Amniotic stem cell (primary cell): ENCODE measurements at regions not wholly inside any gene's neighbourhood (a gene's known extent, or its start where the extent isn't known, plus 50 kb on each side); places are given as distances from the start of the nearest gene placed in this dataset.

ENCODE experiments used
- DNase-seq: peaks from one replicate; lab custom pipeline; 2025; lab: John Stamatoyannopoulos, UW

DNA sequence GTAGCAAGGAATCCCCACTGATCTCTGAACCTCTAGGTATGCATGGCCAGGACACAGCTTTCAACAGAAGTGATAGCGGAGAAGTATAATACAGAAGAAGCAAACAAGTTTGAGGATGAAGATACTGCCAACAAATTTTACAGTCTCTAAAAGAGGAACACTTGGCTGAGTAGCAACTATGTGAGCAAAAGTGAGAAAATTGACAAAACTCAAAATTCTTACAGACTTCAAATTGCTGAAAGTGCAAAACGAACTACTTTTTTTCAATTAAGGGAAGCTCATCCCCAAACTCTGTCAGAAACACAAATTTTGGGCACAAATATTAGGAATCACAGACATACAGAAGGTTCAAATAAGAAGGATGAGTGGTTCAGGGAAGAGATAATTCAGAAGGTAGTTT lies 1324.6 kb downstream of the LRFN5 start:
- DNase-seq = no peak

GRCh38 chr14:42929806-42930480 lies 1323.3 kb downstream of the LRFN5 start:
- DNase-seq = no peak

DNA sequence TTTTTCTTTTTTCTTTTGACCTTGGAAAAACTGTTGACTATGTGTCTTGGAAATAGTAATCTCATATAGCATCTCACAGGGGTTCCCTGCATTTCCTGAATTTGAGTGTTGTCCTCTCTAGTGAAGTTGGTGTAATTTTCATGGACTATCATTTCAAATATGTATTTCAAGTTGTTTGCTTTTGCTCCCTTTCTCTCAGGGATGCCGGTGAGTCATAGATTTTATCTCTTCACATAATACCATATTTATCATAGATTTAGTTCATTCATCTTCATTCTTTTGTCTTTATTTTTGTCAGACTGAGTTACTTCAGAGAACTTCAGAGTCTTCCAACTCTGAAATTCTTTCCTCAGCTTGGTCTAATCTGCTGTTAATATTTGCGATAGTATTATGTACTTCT lies 1320.6 kb downstream of the LRFN5 start:
- no peak for DNase-seq

DNA sequence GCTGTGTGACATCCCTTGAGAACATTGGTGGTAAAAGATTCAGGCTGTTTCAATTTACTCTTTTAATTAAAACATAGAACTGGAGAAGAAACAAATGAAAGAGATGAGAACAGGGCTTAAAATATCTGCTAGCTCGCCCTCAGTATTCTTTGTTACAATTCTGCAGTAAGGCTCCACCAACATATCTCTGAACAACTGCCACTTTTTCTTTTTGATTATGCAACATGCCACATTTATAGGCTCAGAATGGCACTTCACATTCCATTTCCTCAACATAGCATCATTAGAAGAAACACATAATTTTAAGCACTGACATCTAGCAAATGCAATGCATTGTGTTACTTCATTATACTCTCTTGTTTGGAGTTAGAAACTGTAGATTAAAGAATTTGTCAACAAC lies 1315.2 kb downstream of the LRFN5 start:
- no peak for DNase-seq

- no peak for DNase-seq
Observed at GRCh38 chr14:42918615-42919014, 1311.9 kb downstream of the LRFN5 start.

GRCh38 chr14:42911642-42912041 lies 1305.0 kb downstream of the LRFN5 start:
- no peak for DNase-seq

DNA sequence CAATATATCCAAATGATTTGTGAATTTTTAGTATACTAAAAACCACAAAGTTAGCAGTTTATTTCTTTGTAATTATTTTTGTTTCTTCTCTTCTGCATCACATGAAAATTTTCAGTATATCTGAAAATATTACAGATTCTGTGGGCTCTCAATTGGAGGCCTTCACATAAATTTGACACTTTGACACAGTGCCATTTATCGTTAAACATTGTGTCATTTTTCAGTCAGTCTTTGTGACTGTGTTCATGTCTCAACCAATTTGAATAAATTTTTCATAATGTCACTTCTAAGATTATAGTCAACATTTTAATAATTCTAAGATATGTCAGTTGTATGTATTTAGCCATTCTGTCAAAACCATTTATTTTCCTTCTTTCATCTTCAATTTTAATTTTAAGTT lies 1303.0 kb downstream of the LRFN5 start:
- no peak for DNase-seq

- no peak for DNase-seq
Observed at GRCh38 chr14:42893183-42893582, 1286.5 kb downstream of the LRFN5 start.

GRCh38 chr14:42884100-42884499 lies 1277.4 kb downstream of the LRFN5 start:
- DNase-seq = no peak

DNA sequence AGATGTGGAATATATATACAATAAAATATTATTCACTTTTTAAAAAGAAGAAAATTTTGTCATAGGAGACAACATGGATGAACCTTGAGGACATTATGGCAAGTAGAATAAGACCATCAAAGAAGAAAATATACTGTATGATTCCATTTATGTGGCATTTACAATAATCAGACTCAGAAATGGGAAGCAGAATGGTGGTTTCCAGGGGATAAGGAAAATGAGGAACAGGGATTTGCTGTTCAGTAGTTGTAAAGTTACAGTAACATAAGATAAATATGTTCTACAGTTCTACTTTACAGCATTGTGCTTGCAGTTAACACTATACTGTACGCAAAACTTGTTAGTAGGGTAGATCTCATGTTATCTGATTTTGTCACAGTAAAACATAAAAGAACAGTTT lies 1271.0 kb downstream of the LRFN5 start:
- no peak for DNase-seq

DNA sequence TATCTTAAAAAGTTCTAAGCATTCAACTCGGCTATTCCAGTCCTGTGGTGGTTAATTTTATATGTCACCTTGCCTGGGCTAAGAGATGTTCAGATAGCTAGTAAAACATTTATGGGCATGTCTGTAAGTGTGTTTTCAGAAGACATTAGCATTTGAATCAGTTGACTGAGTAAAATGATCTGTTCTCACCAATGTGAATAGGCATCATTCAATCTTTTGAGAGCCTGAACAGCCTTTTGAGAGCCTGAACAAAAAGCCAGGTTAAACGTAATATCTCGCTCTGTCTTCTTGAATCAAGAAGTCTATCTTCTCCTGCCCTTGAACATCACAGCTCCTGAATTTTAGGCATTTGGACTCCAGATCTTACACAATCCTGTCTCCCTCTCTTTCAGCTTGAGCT lies 1266.1 kb downstream of the LRFN5 start:
- no peak for DNase-seq

DNA sequence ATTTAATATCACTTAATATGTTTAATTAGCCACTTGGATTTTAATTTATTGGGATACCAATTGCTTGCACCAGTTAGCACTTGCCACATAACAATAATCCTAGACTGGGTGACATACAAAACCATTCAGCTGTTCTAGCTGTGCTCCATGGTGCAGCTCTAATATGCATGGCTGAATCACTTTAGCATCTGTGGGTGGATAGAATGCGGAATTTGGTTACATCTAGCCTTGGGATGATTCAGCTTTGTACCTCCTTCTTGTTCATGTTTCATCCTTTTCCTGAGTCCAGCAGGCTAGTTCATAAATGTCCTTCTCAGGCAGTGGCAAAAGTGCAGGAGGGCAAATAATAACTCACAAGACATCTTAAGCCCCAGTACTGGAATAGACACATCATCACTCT lies 1263.0 kb downstream of the LRFN5 start:
- no peak for DNase-seq

DNA sequence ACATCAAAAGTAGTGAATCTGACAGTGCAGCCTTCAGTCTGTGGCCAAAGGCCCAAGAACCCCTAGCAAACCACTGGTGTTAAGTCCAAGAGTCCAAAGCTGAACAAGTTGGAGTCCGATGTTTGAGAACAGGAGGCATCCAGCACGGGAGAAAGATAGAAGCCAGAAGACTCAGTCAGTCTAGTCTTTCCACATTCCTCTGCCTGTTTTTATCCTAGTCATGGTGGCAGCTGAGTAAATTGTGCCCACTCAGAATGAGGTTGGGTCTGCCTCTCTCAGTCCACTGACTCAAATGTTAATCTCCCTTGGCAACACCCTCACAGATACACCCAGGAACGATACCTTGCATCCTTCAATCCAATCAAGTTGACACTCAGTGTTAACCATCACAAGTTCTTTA lies 1255.4 kb downstream of the LRFN5 start:
- no peak for DNase-seq

GRCh38 chr14:42860371-42860770 lies 1253.7 kb downstream of the LRFN5 start:
- no peak for DNase-seq

- DNase-seq = no peak
Observed at GRCh38 chr14:42856106-42856505, 1249.4 kb downstream of the LRFN5 start.

GRCh38 chr14:42855085-42855484 lies 1248.4 kb downstream of the LRFN5 start:
- DNase-seq = no peak

DNA sequence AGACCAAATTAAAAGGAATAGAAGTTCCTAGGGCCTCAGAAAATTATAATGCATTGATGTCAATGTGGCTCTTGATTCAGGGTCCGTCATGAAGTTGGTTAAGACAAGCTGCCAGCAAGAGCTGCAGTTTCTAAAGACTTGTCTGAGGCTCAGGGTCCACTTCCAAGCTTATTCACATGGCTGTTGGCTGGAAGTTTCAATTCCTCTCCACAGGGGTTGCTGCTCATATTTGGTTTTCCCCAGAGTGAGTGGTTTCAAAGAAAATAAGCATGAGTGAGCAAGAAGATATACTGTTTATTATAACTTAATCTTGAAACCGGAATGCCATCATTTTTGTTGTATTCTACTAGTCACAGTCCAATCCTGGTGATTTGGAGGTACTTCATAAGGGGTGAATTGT lies 1247.4 kb downstream of the LRFN5 start:
- no peak for DNase-seq

- DNase-seq = no peak
Observed at GRCh38 chr14:42848652-42849051, 1242.0 kb downstream of the LRFN5 start.

DNA sequence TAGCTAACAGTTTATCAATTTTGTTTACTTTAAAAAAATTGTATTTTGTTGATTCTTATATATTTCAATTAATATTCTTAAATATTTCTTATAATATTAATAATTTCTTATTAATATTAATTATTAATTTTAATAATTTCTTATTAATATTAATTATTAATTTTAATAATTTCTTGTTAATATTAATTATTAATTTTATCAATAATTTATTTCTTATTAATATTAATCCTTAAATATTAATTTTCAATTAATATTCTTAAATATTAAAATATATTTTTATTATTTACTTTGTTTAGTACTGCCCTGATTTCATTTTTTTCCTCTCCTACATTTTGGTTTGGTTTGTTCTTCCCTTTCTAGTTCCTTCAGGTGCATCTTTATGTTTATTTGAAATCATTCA lies 1208.1 kb downstream of the LRFN5 start:
- DNase-seq = no peak

DNA sequence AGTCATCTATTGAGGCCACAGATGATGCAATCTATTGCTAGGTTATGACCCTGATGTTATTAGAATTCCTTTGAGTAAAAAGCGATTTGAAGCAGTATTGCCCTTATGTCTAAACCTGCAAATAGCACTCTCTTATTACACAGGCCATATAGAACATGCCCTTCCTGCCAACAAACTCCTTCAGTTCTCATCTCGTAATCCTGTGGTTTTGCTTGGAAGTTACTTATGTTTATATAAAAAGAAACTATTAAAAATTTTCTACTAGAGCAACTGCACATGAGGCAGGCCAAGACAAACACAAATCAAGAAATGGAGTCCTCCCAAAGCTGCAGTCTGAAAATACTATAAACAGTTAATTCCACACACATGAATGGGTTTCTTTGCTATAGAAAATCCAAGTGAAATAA lies 1200.2 kb downstream of the LRFN5 start:
- DNase-seq = no peak

DNA sequence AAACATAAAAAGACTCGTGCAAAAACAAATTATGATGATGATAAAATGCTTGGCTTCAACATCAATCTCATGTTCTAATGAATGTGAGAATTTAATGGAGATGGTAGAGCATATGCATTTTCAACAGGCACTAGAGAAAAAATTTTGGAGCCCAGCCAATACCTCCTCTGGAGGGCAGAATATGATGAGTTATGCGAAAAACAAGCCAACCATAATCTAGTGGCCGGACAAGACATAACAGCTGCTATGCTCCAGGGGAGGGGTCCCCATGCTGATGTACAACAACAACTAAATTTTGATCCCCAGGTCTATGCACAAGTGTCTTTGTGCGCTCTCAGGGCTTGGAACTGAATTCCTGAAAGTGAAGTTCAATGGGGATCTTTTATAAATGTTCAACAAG lies 1197.5 kb downstream of the LRFN5 start:
- DNase-seq = no peak

- no peak for DNase-seq
Observed at GRCh38 chr14:42802346-42802745, 1195.7 kb downstream of the LRFN5 start.

DNA sequence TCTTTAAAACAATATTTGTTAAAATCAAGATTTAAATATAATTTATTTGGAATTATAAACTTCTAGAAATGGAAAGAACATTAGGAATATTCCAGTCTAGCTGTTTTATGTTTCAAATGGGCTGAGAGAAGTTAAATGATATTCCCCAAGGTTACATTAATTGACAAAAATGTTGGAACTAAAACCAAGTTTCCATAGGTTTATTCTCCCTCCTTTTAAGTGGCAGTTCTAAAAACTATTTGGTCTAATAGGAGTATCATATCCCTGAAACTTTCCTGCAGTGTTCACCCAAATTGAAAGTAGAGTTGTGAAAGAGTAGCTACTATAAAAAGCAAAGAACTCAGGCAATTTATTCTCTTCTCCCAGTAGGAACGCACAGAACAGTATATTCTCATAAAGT lies 1185.5 kb downstream of the LRFN5 start:
- DNase-seq = no peak

- no peak for DNase-seq
Observed at GRCh38 chr14:42782754-42783153, 1176.1 kb downstream of the LRFN5 start.

- DNase-seq = no peak
Observed at GRCh38 chr14:42778984-42779383, 1172.3 kb downstream of the LRFN5 start.
